Adipocyte (in vitro differentiated cells): ENCODE measurements at regions not wholly inside any gene's neighbourhood (a gene's known extent, or its start where the extent isn't known, plus 50 kb on each side); places are given as distances from the start of the nearest gene placed in this dataset.
"Not testable (repeated sequence)": the region's sequence is repeated elsewhere in the genome, so short reads cannot be mapped to it uniquely, and the experiment has no call there.

Source experiments
- DNase-seq: peaks from one replicate; pipeline ENCODE4 v3.0.0-alpha.2; 2015; ENCODE audit warnings: low read depth
- H3K27me3 ChIP-seq: replicated peaks from 2 replicates; pipeline ENCODE4 v1.7.0; 2013; ENCODE audit warnings: mild to moderate bottlenecking, low read length, moderate library complexity; ENCODE audit not compliant: control insufficient read depth, insufficient read depth
- H3K36me3 ChIP-seq: 2 replicates; pipeline ENCODE4 v1.7.0; 2013; ENCODE audit warnings: low read length, mild to moderate bottlenecking, moderate library complexity; ENCODE audit not compliant: control insufficient read depth, insufficient read depth, severe bottlenecking
- H3K4me1 ChIP-seq: 2 replicates; pipeline ENCODE4 v1.7.0; 2013; ENCODE audit warnings: mild to moderate bottlenecking, low read length, moderate library complexity; ENCODE audit not compliant: control insufficient read depth, insufficient read depth
- H3K4me3 ChIP-seq: 2 replicates; pipeline ENCODE4 v1.7.0; 2013; ENCODE audit warnings: mild to moderate bottlenecking, low read length, moderate library complexity
- H3K9ac ChIP-seq: 2 replicates; pipeline ENCODE4 v1.7.0; 2013; ENCODE audit warnings: mild to moderate bottlenecking, low read length, moderate library complexity
- H3K9me3 ChIP-seq: 2 replicates; pipeline ENCODE4 v1.7.0; 2013; ENCODE audit warnings: mild to moderate bottlenecking, low read length, moderate library complexity; ENCODE audit not compliant: control insufficient read depth

- DNase-seq, result no peak
- H3K9me3 ChIP-seq, result no peaks in the 10 kb centered on the region
- no peaks in the 10 kb centered on the region for H3K4me1 ChIP-seq
- no peaks in the 10 kb centered on the region for H3K27me3 ChIP-seq
- no peak overlapping the region for H3K9ac ChIP-seq
- H3K36me3 ChIP-seq, result no peaks in the 10 kb centered on the region
- no peak overlapping the region for H3K4me3 ChIP-seq
Measured at GRCh38 chr9:117815948-117816347, 111.7 kb downstream of the TLR4 start.

GRCh38 chr9:117821954-117822353 is 117.8 kb downstream of the TLR4 start:
- Histone ChIP-seq H3K27me3 (no peaks in the 10 kb centered on the region), H3K4me1 (no peaks in the 10 kb centered on the region), H3K36me3 (no peaks in the 10 kb centered on the region), H3K9ac (no peak overlapping the region), H3K4me3 (no peak overlapping the region), H3K9me3 (no peaks in the 10 kb centered on the region)
- no peak for DNase-seq

- no peaks in the 10 kb centered on the region for H3K27me3 ChIP-seq
- H3K4me1 ChIP-seq, result no peaks in the 10 kb centered on the region
- H3K36me3 ChIP-seq, result no peaks in the 10 kb centered on the region
- no peak for DNase-seq
- no peaks in the 10 kb centered on the region for H3K9me3 ChIP-seq
- no peak overlapping the region for H3K4me3 ChIP-seq
- no peak overlapping the region for H3K9ac ChIP-seq
Measured at GRCh38 chr9:117823576-117823975, 119.4 kb downstream of the TLR4 start.

GRCh38 chr9:117825609-117826347 is 121.6 kb downstream of the TLR4 start:
- Histone ChIP-seq H3K36me3 (no peaks in the 10 kb centered on the region), H3K4me1 (no peaks in the 10 kb centered on the region), H3K27me3 (peaks cover 3% of the 10 kb centered on the region), H3K9me3 (no peaks in the 10 kb centered on the region), H3K9ac (no peak overlapping the region), H3K4me3 (no peak overlapping the region)
- no peak for DNase-seq

- Histone ChIP-seq H3K36me3 (no peaks in the 10 kb centered on the region), H3K9me3 (no peaks in the 10 kb centered on the region), H3K27me3 (peaks cover 3% of the 10 kb centered on the region), H3K4me3 (no peak overlapping the region), H3K9ac (no peak overlapping the region), H3K4me1 (no peaks in the 10 kb centered on the region)
- no peak for DNase-seq
Measured at GRCh38 chr9:117826837-117827236, 122.6 kb downstream of the TLR4 start.

- H3K4me3 ChIP-seq, result no peak overlapping the region
- no peaks in the 10 kb centered on the region for H3K36me3 ChIP-seq
- H3K27me3 ChIP-seq, result peaks cover 3% of the 10 kb centered on the region
- H3K4me1 ChIP-seq, result no peaks in the 10 kb centered on the region
- no peak overlapping the region for H3K9ac ChIP-seq
- DNase-seq, result no peak
- H3K9me3 ChIP-seq, result no peaks in the 10 kb centered on the region
Measured at GRCh38 chr9:117827456-117827855, 123.3 kb downstream of the TLR4 start.

GRCh38 chr9:117828466-117828865 is 124.3 kb downstream of the TLR4 start:
- H3K9me3 ChIP-seq, result no peaks in the 10 kb centered on the region
- peaks cover 3% of the 10 kb centered on the region for H3K27me3 ChIP-seq
- no peaks in the 10 kb centered on the region for H3K4me1 ChIP-seq
- DNase-seq, result no peak
- no peak overlapping the region for H3K4me3 ChIP-seq
- H3K36me3 ChIP-seq, result no peaks in the 10 kb centered on the region
- H3K9ac ChIP-seq, result no peak overlapping the region

- H3K9me3 ChIP-seq, result no peaks in the 10 kb centered on the region
- H3K4me3 ChIP-seq, result no peak overlapping the region
- no peaks in the 10 kb centered on the region for H3K27me3 ChIP-seq
- H3K36me3 ChIP-seq, result no peaks in the 10 kb centered on the region
- no peak for DNase-seq
- no peaks in the 10 kb centered on the region for H3K4me1 ChIP-seq
- H3K9ac ChIP-seq, result no peak overlapping the region
Measured at GRCh38 chr9:117835798-117836197, 131.6 kb downstream of the TLR4 start.

GRCh38 chr9:117839862-117840261 is 135.7 kb downstream of the TLR4 start:
- Histone ChIP-seq H3K36me3 (no peaks in the 10 kb centered on the region), H3K27me3 (no peaks in the 10 kb centered on the region), H3K4me3 (no peak overlapping the region), H3K9me3 (no peaks in the 10 kb centered on the region), H3K4me1 (no peaks in the 10 kb centered on the region), H3K9ac (no peak overlapping the region)
- DNase-seq, result no peak

- H3K4me3 ChIP-seq, DNase-seq, H3K27me3 ChIP-seq, H3K4me1 ChIP-seq, H3K9me3 ChIP-seq, H3K36me3 ChIP-seq, H3K9ac ChIP-seq: not testable (repeated sequence)
Measured at GRCh38 chr9:117851836-117852461, 147.7 kb downstream of the TLR4 start.

- no peak for DNase-seq
- H3K36me3 ChIP-seq, result no peaks in the 10 kb centered on the region
Measured at GRCh38 chr9:117858561-117858960, 154.4 kb downstream of the TLR4 start.

GRCh38 chr9:117860849-117861248 is 156.6 kb downstream of the TLR4 start:
- Histone ChIP-seq H3K27me3 (no peaks in the 10 kb centered on the region), H3K4me1 (peaks cover 6% of the 10 kb centered on the region)

More at GRCh38 chr9:117858561-117858960, 154.4 kb downstream of the TLR4 start:
- H3K9me3 ChIP-seq, result no peaks in the 10 kb centered on the region
- no peaks in the 10 kb centered on the region for H3K27me3 ChIP-seq
- H3K4me3 ChIP-seq, result no peak overlapping the region
- no peak overlapping the region for H3K9ac ChIP-seq
- H3K4me1 ChIP-seq, result peaks cover 6% of the 10 kb centered on the region

More at GRCh38 chr9:117860849-117861248, 156.6 kb downstream of the TLR4 start:
- Histone ChIP-seq H3K9ac (no peak overlapping the region), H3K36me3 (no peaks in the 10 kb centered on the region), H3K9me3 (no peaks in the 10 kb centered on the region), H3K4me3 (no peak overlapping the region)
- no peak for DNase-seq
